GM23338 (cell line): ENCODE measurements at regions not wholly inside any gene's neighbourhood (a gene's known extent, or its start where the extent isn't known, plus 50 kb on each side); places are given as distances from the start of the nearest gene placed in this dataset.

Source experiments
- ATAC-seq: fragments of 200-7000 bp; cut with Tn5 transposase; 3 replicates; pipeline ENCODE4 v1.9.1; 2020
- DNase-seq: peaks from one replicate; pipeline ENCODE4 v3.0.0-alpha.2; 2015; ENCODE audit warnings: low spot score
- H2AFZ ChIP-seq: fragments of 200-600 bp; sonication (generic); 2 replicates; pipeline ENCODE4 v1.8.0; 2016; ENCODE audit warnings: antibody characterized with exemption, mild to moderate bottlenecking, moderate library complexity
- H3F3A ChIP-seq: fragments of 200-600 bp; sonication (generic); replicated peaks from 2 replicates; pipeline ENCODE4 v1.8.0; 2017; ENCODE audit warnings: antibody characterized with exemption, mixed run types, low read depth
- H3K27ac ChIP-seq: fragments of 200-600 bp; sonication (generic); 2 replicates; pipeline ENCODE4 v1.6.1; 2016; ENCODE audit warnings: low read depth
- H3K27me3 ChIP-seq: fragments of 200-600 bp; sonication (generic); 2 replicates; pipeline ENCODE4 v1.8.0; 2016; ENCODE audit warnings: mild to moderate bottlenecking, mixed run types, moderate library complexity; ENCODE audit not compliant: insufficient read depth
- H3K36me3 ChIP-seq: fragments of 200-600 bp; sonication (generic); 2 replicates; pipeline ENCODE4 v1.8.0; 2016; ENCODE audit warnings: mild to moderate bottlenecking; ENCODE audit not compliant: insufficient read depth
- H3K4me1 ChIP-seq: fragments of 200-600 bp; sonication (generic); 2 replicates; pipeline ENCODE4 v1.8.0; 2016; ENCODE audit warnings: mild to moderate bottlenecking, moderate library complexity; ENCODE audit not compliant: insufficient read depth
- H3K4me2 ChIP-seq: fragments of 200-600 bp; sonication (generic); 2 replicates; pipeline ENCODE4 v1.7.1; 2017; ENCODE audit warnings: mixed run types
- H3K4me3 ChIP-seq: fragments of 200-600 bp; sonication (generic); 2 replicates; pipeline ENCODE4 v1.6.1; 2016; ENCODE audit warnings: mixed run types
- H3K79me2 ChIP-seq: fragments of 200-600 bp; sonication (generic); replicated peaks from 2 replicates; pipeline ENCODE4 v1.8.0; 2017; ENCODE audit warnings: mild to moderate bottlenecking; ENCODE audit not compliant: insufficient read depth
- H3K9me2 ChIP-seq: fragments of 200-600 bp; sonication (generic); 2 replicates; pipeline ENCODE4 v1.8.0; 2017; ENCODE audit not compliant: insufficient read depth
- H4K20me1 ChIP-seq: fragments of 200-600 bp; sonication (generic); replicated peaks from 2 replicates; pipeline ENCODE4 v1.8.0; 2017; ENCODE audit warnings: mild to moderate bottlenecking; ENCODE audit not compliant: insufficient read depth
- H3K27ac Mint-ChIP-seq: 2 replicates; pipeline ENCODE4 v1.8.0; 2020; ENCODE audit warnings: inconsistent platforms, mild to moderate bottlenecking, moderate library complexity, mixed read lengths
- H3K27me3 Mint-ChIP-seq: 3 replicates; pipeline ENCODE4 v1.8.0; 2022; ENCODE audit warnings: low read depth, mild to moderate bottlenecking, moderate library complexity, mixed read lengths, inconsistent platforms; ENCODE audit not compliant: insufficient read depth, poor library complexity
- H3K36me3 Mint-ChIP-seq: 3 replicates; pipeline ENCODE4 v1.8.0; 2021; ENCODE audit warnings: low read depth, mild to moderate bottlenecking, inconsistent platforms, moderate library complexity, mixed read lengths
- H3K4me1 Mint-ChIP-seq: 3 replicates; pipeline ENCODE4 v1.8.0; 2020; ENCODE audit warnings: mild to moderate bottlenecking, inconsistent platforms, mixed read lengths
- H3K4me3 Mint-ChIP-seq: 3 replicates; pipeline ENCODE4 v1.8.0; 2021; ENCODE audit warnings: moderate library complexity, mild to moderate bottlenecking, inconsistent platforms, mixed read lengths
- H3K9me3 Mint-ChIP-seq: 3 replicates; pipeline ENCODE4 v1.8.0; 2020; ENCODE audit warnings: moderate library complexity, mild to moderate bottlenecking, inconsistent platforms, mixed read lengths
- NANOG ChIP-seq: IDR thresholded peaks from 2 replicates; pipeline ENCODE4 v1.6.1; 2016; ENCODE audit warnings: antibody characterized with exemption, borderline replicate concordance
- POLR2AphosphoS5 ChIP-seq: IDR thresholded peaks from 2 replicates; pipeline ENCODE4 v1.6.1; 2016; ENCODE audit warnings: antibody characterized with exemption, low read depth
- REST ChIP-seq: IDR thresholded peaks from one replicate; pipeline ENCODE4 v1.6.1; 2018; ENCODE audit warnings: antibody characterized with exemption; ENCODE audit not compliant: unreplicated experiment
- STAT1 ChIP-seq: IDR thresholded peaks from one replicate; pipeline ENCODE4 v1.6.1; 2016; ENCODE audit warnings: antibody characterized with exemption; ENCODE audit not compliant: unreplicated experiment
- ZNF462 ChIP-seq: fragments of 250-450 bp; sonication (Bioruptor Pico); IDR thresholded peaks from 2 replicates; pipeline ENCODE4 v1.5.0; 2020; ENCODE audit warnings: mild to moderate bottlenecking, moderate library complexity

- TF ChIP-seq REST (no peak), ZNF462 (CRISPR knock-in tag) (no peak), STAT1 (no peak), NANOG (no peak)
Measured at GRCh38 chr17:78291944-78292910, 60.8 kb downstream of the TMEM235 start (continued).

GRCh38 chr17:78290721-78291120 lies 59.3 kb downstream of the TMEM235 start:
- H3K4me1 Mint-ChIP-seq, result no peaks in the 10 kb centered on the region; the same call in 2 of the 3 replicates

More at GRCh38 chr17:78290721-78291120, 59.3 kb downstream of the TMEM235 start:
- H3K4me3 Mint-ChIP-seq, result no peak overlapping the region
- Histone ChIP-seq H3K4me1 (no peaks in the 10 kb centered on the region), H3K79me2 (no peaks in the 10 kb centered on the region), H3K9me2 (no peaks in the 10 kb centered on the region), H2AFZ (no peak overlapping the region), H3K27ac (no peak overlapping the region), H3K4me2 (no peak overlapping the region), H3K27me3 (no peaks in the 10 kb centered on the region), H4K20me1 (no peaks in the 10 kb centered on the region), H3F3A (no peaks in the 10 kb centered on the region), H3K4me3 (no peak overlapping the region), H3K36me3 (no peaks in the 10 kb centered on the region)
- ATAC-seq, result no peak
- TF ChIP-seq POLR2AphosphoS5, result no peak
- TF ChIP-seq NANOG, result no peak
- DNase-seq, result no peak
- H3K27me3 Mint-ChIP-seq, result peaks cover 4% of the 10 kb centered on the region
- H3K36me3 Mint-ChIP-seq, result no peaks in the 10 kb centered on the region
- H3K9me3 Mint-ChIP-seq, result no peaks in the 10 kb centered on the region
- no peak overlapping the region for H3K27ac Mint-ChIP-seq
